NCI-H748 (cell line): ENCODE measurements at regions not wholly inside any gene's neighbourhood (a gene's known extent, or its start where the extent isn't known, plus 50 kb on each side); places are given as distances from the start of the nearest gene placed in this dataset.
"Not testable (repeated sequence)": the region's sequence is repeated elsewhere in the genome, so short reads cannot be mapped to it uniquely, and the experiment has no call there.

Source experiments
- DNase-seq: peaks from one replicate; lab custom pipeline; 2025; ENCODE audit not compliant: unreplicated experiment; lab: John Stamatoyannopoulos, UW

DNA sequence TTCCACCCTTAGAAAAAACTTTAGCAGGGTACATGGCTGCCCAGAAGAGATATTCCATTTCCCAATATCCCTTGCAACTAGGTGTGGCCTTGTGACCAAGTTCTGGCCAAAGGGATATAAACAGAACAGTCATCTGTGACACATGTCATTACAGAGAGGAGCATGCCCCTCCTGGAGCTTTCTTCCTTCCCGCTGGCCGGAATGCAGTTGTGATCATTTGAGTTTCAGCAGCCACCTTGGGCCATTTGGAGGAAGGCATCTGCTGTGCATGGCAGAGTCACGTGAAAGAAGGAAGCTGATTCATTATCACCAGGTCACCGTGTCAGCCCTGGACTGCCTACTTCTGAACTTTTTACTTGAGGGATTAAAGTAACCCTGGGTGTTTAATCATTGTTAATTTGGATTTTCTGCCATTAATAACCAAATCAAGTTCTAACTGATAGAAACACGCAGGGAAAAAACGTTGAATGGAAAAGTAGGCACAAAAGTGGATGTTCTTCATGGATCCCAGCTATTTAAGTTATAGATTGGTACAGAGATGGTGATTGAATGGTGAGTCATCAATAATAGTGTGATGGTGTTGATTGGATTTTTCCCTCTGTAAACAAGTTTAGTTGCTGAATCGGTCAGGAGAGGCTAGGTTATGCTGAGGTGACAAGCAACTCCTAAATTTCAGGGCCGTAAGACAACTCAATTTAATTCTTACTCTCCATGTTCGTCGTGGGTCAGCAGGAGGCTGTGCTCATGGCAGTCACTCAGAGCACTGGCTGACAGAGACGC, 80.7 kb upstream of the CCDC167 start:
- no peak for DNase-seq

DNA sequence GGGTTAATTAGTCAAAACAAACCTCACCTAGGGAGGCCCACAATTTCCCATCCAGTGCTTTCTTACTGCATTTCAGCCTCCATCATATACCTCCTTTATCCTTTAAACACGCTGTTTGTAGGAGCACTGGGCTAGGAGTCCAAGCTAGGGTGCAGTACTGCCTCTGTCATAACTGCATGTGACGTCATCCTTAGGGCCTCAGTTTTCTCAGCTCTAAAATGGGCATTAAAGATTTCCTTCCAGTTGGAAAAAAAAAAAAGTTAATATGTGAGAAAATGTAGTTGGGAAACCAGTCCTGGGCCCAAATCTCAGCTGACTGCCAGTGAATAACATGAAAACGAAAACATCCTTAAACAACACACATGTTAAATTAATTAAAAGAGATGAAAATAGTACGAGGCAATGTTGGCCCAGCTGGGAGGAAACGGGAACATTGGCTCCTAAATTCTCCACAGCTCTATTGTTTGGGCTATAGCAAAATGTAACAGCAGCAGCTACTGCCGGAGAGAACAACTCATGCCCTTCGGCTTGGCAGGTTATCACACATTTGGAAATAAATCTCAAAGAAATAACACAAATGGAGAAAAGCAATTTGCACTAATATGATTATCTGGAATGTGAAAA, 79.9 kb upstream of the CCDC167 start:
- no peak for DNase-seq

DNA sequence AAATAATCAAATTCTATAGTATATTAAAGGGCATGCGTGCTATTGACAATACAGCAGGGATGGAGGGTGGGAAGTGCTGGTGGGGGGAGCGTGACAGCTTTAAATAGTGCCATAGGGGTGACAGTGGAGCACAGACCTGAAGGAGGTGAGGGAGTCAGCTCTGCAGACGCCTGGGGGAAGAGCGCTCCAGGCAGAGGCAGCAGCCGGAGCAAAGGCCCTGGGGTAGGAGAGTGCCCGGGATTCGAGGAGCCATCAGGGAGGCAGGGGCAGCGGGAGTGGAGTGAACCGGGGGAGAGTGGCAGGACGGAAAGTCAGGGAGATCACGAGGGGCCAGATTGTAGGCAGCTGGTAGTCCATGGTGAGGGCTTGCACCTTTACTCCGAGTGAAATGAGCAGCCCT, 78.4 kb upstream of the CCDC167 start:
- DNase-seq = no peak

DNA sequence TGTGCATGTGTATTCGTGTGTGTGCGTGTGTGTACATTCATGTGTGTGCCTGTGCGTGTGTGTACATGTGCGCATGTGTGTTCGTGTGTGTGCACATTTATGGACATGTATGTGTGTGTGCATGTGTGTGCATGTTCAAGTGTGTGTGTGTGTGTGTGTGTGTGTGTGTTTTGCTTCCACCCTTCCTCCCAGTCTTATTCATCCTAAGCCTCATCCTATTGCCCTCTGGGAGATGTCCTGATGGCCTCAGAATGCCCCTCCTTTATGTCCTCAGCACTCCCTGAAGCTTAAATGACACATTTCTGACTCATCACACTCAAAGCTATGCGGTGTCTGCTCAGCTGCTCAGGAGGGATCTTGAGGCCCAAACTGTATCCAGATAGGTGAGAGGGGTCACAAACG, 76.6 kb upstream of the CCDC167 start:
- no peak for DNase-seq

- DNase-seq = no peak
Measured at GRCh38 chr6:37575221-37575620, 75.5 kb upstream of the CCDC167 start.

GRCh38 chr6:37572334-37572733, 72.6 kb upstream of the CCDC167 start:
- no peak for DNase-seq

DNA sequence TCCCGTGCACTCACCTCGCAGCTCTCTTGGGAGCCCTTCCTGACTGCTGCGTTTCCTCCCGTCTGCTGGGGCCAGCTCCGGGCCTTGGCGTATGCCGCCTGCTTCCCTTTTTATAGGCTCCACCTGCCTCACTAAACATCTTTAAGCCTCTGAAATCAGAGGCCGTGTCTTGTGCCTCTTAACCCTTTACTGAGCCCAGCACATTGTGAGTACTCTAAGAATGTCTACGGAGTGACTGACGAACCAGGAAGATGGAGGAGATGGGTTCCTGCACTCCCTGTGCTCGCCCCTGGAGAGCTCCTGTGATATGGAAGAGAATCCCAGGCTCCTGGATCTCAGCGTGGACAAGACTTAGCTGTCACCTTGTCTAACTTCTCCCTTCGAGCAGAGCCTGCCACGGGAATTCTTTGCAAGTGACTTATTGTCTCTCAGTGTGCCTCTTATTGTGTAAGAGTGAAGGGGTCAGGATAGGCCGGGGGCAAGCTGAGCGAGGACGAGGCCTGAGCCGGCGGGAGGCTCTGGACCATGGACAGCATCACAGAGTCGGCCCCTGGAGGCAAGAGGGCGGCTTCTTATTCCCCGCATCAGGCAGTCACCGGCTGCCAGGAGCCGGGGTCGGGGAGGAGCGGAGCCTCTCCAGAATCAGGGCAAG, 70.9 kb upstream of the CCDC167 start:
- no peak for DNase-seq

DNA sequence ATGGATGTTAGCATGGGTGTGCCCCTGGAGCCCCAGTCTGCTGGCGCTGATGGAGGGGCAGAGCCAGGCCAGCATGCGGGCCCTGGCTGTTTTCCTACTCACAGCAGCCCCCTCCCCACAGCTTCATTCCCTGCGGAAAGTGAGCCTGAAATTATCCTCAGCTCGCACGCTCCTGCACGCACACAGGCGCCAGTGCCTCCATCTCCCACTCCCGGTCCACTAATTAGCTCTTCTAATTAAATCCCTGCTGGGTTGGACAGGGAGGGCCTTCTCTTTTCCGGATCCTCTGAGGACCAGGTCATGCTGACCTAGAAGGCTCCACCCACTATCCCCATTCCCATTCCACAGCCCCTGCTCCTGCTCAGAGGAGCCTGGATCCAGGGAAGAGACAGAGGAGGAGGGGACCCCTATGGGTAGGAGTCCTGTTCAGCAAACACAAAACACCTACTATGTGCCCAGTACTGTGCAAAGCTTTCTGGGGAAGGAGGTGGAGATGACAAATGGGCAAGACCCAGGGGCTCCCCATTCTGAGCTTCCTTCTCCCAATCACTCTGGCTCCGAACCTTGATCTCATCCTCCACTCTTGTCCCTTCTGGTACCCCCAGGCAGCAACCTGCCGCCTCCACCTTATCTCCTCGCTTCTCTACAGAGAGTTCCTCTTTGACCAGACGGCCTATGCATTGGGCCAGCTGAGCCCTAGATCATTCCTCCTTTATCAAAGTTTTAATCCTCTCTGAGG, 70.2 kb upstream of the CCDC167 start:
- no peak for DNase-seq

DNA sequence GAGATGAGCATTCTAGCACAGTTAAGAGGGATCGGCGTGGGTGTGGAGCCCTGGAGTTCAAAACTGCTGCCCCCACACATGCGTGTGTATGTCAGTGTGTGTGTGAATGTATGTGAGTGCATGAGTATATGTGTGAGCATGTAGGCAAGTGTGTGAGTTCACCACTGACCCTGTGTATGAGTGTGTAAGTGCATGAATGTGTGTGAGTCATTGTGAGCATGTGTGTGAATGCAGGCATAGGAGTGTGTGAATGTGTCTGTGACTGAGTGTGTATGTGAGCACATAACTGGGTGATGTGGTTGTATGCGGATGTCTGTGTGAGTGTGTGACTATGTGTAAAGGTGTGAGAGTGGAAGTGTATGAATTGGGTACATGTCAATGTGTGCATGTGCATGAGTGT, 69.6 kb upstream of the CCDC167 start:
- DNase-seq = no peak

GRCh38 chr6:37566950-37567349, 67.3 kb upstream of the CCDC167 start:
- DNase-seq = no peak

DNA sequence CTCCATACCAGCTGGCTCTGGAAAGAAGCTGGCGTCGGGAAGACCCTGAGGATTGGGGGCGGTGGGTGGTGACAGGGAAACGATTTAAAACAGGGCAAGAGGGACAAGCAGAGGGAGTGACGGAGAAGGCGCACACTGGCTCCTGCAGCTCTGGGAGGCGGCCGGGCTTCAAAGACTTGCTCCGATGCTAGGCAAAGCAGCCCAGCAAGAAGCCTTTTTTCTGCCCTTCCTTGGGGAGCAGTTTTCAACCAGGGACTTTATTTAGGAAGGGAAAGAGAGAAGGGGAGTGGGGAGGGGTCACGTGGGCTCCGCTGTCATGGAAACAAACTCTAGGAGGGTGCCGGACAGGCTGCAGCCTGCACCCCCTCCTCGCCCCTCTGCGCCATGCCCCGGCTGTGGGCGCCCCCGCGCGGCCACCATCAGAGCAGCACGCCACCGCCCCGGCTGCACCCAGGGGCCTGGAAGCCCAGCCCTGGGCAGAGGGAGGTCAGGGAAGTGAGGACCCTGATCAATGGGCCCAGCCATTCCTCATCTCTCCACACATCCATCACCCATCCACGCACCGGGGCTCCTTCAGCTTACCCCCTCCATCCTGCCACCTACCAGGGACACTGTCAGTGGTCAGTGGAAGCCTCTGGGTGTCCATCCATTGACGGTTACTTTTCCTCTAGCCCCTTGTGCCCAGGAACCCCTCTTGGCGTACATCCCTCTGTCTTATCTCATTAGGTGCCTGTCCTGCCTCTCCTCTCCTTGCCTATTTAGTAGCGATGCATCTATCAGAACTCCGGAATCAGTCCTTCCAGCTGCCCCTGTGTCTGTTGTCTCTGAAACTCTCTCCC, 66.6 kb upstream of the CCDC167 start:
- peak; percentile 82 for DNase-seq

GRCh38 chr6:37565267-37566110, 65.8 kb upstream of the CCDC167 start:
- peak; percentile 86 for DNase-seq

DNA sequence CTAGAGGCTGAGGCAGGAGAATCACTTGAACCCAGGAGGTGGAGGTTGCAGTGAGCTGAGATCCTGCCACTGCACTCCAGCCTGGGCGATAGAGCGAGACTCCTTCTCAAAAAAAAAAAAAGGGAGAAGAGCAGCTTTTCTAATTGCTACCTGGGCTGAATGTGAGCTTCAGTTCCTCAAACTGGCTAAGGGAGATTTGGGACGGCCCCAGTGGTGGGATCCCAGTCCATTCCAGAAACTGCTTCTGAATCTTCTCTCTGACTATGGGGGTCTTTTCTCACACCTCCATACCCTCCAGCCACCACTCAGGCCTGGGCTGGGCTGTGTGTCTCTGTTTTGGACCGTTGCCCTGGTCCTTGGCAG, 63.2 kb upstream of the CCDC167 start:
- DNase-seq = not testable (repeated sequence)

DNA sequence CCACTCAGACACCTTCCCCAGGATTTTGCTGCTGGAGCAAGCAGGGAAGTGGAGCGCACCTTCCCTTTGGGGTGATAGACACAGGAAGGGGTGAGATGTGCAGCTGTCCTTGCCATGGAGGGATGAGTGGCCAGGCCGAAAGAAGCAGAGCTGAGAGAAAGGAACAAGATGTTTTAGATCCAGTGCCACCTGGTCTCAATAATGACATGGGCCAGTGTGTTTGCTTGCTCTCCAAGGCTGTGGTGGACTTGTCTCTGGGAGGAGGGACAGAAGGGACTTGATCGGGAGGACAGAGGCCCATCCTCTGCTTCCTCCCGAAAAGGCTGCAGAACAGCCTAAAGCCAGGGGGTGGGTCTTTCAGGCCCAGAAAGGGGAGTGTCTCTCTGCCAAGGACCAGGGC, 61.7 kb upstream of the CCDC167 start:
- no peak for DNase-seq

GRCh38 chr6:37560737-37561103, 61.0 kb upstream of the CCDC167 start:
- DNase-seq = no peak

DNA sequence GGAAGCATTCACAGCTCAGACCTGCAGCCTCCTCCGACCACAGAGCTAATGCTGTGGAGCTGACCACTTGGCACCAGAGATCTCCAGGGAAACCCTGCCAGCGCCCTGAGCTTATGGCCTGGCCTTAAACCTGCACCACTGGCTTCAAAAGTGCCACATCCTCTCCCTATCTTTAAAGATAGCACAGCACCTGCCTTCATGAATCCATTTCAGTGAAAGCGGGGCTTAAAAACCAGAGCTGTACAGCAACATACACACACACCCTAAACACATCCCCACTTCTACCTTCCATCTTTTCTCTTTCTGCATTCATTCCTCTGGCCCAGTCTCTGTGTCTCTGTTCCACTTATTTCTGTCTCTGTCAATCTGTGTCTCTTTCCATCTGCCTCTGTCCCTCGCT, 59.8 kb upstream of the CCDC167 start:
- no peak for DNase-seq

DNA sequence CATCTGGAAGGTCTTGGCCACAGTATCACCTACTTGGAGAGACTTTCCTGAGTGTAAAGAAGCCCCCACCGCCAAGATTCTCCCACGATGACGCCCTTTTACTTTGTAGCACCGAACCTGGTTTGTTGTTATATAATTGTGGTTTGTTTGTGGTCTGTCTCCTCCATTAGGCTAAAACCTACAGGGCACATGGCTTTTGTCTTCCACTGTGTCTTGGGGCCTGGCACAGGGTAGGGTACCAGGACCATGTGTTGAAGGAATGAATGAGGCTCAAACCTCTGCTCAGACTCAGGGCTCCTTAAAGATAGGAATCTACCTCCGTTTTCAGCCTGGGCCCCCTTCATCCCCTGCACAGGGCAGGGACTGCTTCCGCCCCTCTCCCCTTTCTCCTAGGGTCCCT, 59.4 kb upstream of the CCDC167 start:
- DNase-seq = no peak

DNA sequence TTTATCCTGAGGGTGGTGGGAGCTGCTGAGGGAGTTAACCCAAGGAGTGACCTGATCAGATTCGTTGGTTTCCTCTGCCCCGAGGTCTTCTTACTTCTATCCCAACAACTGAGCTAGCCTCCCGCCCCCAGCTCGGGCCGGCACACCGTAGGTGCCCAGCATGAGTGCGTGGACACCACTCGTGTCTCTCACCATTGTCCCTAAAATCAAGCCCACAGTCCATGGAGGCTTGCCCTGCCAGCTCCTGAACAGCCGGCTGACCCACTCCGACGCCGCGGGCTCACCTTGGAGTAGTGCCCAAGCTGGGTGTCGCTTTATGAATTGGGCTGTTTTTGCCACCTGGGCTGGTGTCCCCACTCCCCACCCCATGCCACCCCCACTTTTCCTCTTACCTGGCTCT, 59.0 kb upstream of the CCDC167 start:
- no peak for DNase-seq

DNA sequence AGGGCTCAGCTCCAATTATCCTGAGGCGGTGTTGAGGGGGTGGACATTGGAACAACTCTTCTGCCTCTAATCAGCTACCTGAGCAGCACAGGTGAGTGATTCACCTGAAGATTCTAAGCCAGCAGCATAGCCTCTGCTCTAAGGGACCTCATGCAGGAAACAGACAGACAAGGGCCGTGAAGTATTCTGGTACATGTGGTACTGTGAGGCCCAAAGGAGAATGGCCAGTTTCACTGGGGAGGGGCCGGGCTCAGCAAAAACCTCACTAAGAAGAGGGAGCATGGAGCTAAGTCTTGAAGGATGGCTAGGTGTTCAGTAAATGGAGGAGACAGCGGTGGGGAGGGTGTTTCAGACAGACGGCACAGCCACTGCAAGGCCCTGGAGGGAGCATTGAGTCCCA, 58.5 kb upstream of the CCDC167 start:
- DNase-seq = no peak

DNA sequence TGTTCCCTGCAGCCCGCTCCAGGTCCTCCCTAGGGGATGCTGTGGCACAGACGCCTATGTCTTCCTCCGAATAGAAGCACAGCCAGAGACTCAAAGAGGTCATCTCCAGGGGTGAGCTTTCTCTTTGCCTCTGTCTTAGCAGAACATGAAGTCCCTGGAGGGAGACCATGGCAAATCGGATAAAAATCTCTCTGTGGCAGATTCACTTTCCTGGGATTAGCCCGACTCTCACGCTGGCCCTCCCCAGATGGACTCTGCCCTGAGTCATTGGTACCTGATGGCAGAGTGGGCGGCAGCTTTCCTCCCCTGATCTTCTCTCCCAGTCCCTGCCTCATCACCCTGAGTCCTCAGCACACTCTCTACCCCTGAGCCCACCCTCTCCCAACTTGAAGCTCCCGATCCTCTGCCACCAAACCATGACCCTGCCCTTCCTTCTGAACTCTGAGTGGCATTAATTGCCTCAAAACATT, 58.0 kb upstream of the CCDC167 start:
- no peak for DNase-seq
